ENCODE measurements at regions not wholly inside any gene's neighbourhood (a gene's known extent, or its start where the extent isn't known, plus 50 kb on each side); places are given as distances from the start of the nearest gene placed in this dataset.
"Not testable (repeated sequence)": the region's sequence is repeated elsewhere in the genome, so short reads cannot be mapped to it uniquely, and the experiment has no call there.

GRCh38 chr4:43425206-43425605 is 532.7 kb downstream of the GRXCR1 start:
- DNase-seq (ENCODE audit: low spot score), result peak; percentile 7

- peak; percentile 10 for DNase-seq (ENCODE audit: low spot score)
Measured at GRCh38 chr4:43435291-43435690, 542.8 kb downstream of the GRXCR1 start.

- DNase-seq (ENCODE audit: low spot score), result no peak
Measured at GRCh38 chr4:43452948-43453347, 560.4 kb downstream of the GRXCR1 start.

- DNase-seq (ENCODE audit: low spot score), result no peak
Measured at GRCh38 chr4:43456383-43456782, 563.9 kb downstream of the GRXCR1 start.

DNA sequence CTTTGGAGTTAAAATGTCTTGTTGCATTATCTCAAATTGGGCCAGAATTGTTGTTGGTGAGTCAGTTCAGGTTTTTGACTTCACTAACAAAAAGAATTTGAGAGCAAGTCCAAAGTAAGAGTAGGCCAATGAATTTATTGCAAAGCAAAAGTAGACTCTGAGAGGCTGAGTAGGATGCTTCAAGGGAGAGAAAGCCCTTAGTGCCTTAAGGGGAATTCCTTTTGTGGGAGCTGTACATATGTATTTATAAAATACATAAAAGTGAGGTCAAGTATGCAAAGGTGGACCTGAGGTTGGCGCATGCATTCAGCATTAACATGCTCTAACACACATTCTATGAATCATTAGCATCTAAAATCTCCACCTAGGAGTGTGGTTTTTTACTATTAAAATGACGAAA is 565.4 kb downstream of the GRXCR1 start:
- no peak for DNase-seq (ENCODE audit: low spot score)

- DNase-seq (ENCODE audit: low spot score), result no peak
Measured at GRCh38 chr4:43458293-43458692, 565.8 kb downstream of the GRXCR1 start.

GRCh38 chr4:43471950-43472349 is 579.4 kb downstream of the GRXCR1 start:
- DNase-seq (ENCODE audit: low spot score), result no peak

DNA sequence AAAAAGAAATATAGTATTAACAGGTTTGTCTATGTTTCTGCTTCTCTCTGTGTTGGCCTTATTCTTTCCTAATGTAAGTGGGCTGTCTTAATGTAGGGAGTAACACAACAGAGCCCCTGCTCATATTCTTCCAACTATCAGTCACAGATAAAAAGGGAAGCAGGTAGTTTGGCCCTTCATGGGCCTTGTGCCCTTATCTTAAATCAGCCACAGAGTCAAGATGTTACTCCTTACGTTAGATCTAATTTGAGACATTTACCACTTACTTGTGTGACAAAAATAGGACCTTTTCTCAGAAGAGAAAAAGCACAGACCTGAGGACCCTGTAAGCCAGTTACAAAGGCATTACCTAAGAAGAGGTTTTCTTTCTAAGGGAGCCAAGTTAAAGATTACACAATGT is 589.0 kb downstream of the GRXCR1 start:
- DNase-seq (ENCODE audit: low spot score), result no peak

DNA sequence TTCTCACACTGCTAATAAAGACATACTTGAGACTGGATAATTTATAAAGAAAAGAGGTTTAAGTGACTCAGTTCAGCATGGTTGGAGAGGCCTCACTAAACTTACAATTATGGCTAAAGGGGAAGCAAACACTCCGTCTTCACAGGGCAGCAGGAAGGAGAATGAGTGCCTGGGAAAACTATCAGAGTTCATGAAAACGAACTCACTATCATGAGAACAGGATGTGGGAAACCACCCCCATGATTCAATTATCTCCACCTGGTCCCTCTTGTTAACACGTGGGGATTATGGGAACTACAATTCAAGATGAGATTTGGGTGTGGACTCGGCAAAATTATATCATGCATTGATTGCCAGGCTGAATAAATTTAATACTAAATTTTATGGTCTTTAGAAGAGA is 592.7 kb downstream of the GRXCR1 start:
- no peak for DNase-seq (ENCODE audit: low spot score)

DNA sequence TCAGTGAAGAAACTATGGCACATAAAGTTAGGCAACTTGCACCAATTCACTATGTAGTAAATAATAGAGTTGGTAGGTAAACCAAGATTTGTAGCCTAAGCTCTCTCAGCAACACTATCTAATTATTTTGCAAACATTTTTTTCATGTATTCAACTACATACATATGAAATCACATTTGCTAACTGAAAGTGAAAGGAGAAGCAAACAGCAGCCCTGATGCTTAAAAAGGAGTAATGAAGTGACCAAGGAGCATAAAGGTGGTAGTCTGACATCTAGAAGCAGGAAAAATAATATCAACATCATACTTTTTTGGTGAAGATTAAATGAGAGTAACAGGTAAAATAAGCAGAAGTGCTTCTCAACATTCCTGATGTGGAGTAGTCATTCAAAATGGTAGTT is 603.7 kb downstream of the GRXCR1 start:
- DNase-seq (ENCODE audit: low spot score), result no peak

GRCh38 chr4:43496602-43497001 is 604.1 kb downstream of the GRXCR1 start:
- DNase-seq (ENCODE audit: low spot score), result no peak

DNA sequence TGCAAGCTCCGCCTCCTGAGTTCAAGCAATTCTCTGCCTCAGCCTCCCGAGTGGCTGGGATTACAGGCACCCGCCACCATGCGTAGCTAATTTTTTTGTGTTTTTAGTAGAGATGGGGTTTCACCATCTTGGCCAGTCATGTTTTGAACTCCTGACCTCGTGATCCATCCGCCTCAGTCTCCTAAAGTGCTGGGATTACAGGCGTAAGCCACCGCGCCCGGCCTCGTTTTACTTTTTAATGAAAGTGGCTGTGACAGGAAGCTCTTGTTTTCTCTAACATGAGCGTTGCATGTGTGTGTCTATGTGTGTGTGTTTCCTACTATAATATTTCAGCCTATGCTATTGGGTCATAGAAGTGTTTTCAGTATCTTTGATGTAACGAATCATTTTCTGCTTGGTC is 613.3 kb downstream of the GRXCR1 start:
- DNase-seq (ENCODE audit: low spot score), result not testable (repeated sequence)

DNA sequence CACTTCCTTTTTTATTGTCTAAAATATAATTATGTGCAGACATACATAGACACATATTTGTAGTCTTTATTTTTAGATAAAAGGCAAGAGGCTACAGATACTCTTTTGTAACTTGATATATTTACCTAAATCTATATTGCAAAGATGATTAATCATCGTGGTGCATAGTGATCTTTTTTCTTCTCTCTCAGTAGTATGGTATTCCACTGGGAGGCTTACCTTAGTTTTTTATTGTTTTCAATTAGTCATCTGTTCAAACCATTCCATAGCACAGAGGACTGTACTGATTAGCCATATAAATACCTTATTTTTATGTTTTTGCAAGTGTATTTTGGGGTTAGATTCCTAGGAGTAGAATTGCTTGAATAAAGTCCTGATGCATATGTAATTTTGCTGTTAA is 619.7 kb downstream of the GRXCR1 start:
- DNase-seq (ENCODE audit: low spot score), result no peak

- DNase-seq (ENCODE audit: low spot score), result no peak
Measured at GRCh38 chr4:43525646-43526045, 633.1 kb downstream of the GRXCR1 start.

DNA sequence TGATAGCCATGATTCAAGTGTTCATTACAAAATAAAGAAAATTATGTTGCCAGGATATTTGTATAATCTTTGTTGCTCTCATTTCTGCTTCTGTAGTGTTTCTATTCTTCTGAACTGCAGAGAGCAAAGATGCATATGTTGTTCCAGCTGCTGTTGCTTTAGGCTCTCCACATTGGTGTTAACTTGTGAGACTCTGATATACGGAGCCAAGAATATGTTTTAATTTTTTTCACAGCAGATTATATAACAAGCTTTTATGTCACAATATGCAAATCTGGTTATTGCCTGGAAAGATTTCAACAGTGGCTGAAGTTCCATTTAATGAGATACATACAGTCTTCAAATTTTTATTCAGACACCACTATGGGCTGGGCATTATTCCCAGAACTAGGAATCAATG is 655.0 kb downstream of the GRXCR1 start:
- no peak for DNase-seq (ENCODE audit: low spot score)

DNA sequence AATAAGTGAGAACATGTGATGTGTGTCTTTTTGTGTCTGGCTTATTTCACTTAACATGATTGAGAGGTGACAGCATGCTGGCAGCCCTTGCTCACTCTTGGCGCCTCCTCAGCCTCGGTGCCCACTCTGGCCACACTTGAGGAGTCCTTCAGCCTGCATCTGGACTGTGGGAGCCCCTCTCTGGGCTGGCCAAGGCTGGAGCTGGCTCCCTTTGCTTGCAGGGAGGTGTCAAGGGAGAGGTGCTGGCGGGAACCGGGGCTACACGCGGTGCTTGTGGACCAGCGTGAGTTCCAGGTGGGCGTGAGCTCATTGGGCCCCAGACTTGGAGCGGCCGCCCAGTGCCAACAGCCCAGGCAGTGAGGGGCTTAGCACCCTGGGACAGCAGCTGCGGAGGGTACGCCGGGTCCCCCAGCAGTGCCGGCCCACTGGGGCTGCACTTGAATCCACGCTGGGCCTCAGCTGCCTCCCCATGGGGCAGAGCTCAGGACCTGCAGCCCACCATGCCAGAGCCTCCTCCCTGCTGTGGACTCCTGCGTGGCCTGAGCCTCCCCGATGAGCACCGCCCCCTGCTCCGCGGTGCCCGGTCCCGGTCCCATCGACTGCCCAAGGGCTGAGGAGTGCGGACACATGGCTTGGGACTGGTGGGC is 658.6 kb downstream of the GRXCR1 start:
- DNase-seq (ENCODE audit: low spot score), result no peak

DNA sequence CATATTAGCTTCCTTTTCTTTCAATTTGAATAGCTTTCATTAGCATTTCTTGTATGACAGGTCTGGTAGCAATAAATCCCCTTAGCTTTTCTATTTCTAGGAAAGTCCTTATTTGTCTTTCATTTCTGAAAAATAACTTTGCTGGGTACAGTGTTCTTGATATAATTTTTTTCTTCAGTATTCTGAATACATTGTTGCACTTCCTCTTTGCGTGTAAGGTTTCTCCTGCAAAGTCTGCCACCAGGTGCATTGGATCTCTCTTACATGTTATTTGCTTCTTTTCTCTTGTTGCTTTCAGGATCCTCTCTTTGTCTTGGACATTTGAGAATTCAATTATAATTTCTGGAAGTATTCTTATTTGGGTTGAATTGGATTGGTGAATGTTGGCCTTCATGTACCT is 663.7 kb downstream of the GRXCR1 start:
- DNase-seq (ENCODE audit: low spot score), result no peak

DNA sequence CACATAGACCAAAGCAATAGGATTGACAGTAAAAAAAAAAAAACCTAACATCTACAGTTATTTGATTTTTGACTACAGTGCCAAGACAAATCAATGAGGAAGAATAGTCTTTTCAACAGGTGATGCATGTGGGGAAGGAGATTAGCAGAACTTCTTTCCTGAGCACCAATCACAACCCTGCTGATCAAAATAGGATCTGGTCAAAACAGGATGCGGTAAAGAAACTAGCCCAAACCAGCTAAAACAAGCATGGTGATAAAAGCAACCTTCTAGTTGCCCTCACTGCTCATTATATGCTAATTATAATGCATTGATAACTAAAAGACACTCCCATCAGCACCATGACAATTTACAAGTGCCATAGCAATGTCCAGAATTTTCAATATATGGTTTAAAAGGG is 667.5 kb downstream of the GRXCR1 start:
- no peak for DNase-seq (ENCODE audit: low spot score)

GRCh38 chr4:43564107-43564506 is 671.6 kb downstream of the GRXCR1 start:
- no peak for DNase-seq (ENCODE audit: low spot score)

DNA sequence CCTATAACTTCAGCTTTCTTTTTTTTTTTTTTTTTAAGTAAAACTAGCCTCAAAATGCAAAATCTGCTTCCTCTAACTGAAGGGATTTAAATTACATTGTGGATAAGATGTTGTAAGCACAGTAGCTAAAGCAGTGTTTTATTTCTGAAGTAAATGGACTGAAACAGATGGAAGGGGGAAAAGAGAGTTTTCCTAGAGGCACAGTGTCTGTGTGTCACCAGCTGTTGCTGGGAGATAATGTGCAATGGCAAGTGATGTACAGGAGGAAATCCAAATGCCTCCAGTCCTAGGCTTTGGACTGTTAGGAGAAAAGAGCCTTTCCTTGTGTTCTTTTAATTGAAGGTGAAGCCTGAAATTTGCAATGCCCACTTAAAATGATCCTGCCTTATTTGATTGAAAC is 672.1 kb downstream of the GRXCR1 start:
- DNase-seq (ENCODE audit: low spot score), result no peak

DNA sequence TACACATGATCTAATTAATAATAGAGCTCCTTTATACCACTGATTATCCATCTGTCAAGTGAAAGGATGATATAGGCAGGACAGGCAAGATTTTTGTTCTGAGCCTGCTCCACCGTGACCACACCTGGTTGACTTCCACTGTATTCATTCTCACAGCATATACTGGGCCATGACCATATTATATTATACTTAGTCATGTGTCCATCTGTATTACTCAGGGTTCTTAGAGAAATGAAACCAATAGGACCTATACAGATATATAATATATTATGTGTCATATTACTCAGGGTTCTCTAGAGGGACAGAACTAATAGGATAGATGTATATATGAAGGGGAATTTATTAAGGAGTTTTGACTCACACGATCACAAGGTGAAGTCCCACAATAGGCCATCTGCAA is 675.1 kb downstream of the GRXCR1 start:
- no peak for DNase-seq (ENCODE audit: low spot score)

DNA sequence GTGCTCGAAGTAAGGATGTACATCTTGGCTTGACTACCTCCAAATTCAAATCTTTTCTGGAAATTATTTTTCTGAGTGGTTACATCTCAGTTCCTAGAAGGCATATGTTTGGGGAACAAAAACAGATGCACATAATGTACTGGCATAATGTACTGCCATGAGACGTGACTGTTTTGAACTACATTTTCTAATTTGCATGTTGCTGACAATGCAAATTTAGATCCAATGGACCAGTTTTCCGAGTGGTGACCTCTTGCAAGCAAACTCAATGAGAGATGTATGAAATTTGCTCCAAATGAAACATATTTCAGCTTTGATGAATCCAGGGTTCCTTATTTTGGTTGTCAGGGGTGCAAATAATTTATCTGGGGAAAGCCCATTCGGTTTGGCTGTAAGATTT is 694.3 kb downstream of the GRXCR1 start:
- DNase-seq (ENCODE audit: low spot score), result no peak

DNA sequence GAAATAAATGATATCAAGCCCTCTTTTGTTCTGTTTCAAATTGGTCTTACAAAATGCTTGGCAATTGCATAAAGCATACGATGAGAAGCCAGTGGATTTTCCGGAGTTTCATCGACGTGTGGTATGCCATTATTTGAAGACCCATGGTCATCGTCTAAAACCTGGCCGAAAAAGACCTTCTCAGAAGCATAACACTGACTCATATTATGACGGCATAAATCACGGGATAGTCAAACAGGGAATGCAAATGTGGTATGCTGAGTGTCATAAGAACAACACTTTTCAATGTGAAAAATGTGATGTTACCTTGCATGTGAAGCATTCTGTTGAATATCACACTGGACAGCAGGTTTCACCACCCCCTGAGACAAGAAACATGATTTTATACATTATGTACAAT is 695.2 kb downstream of the GRXCR1 start:
- DNase-seq (ENCODE audit: low spot score), result peak; percentile 35

DNA sequence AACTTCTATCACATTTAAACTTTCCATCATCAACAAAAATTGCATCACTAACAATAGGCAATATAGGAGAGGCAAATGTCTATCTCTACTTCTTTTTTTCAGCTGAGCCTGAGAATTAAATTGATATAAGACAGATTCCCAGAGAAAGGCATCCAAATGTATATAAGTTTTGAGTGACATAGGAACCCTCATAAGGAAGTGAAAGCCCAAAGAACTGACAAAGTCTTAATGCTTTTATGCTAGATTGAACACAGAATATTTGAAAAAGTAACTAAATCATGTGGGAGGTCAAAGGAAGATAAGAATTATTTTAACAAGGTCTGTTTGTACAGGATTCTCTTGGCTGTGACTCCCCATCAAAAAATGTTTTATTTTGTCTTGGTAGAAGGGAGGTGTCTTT is 714.9 kb downstream of the GRXCR1 start:
- no peak for DNase-seq (ENCODE audit: low spot score)
